WERI-Rb-1 (cell line): ENCODE measurements at regions not wholly inside any gene's neighbourhood (a gene's known extent, or its start where the extent isn't known, plus 50 kb on each side); places are given as distances from the start of the nearest gene placed in this dataset.
A peak's percentile ranks its signal among the peaks of the same experiment; 100 is the strongest.

Source experiments
- DNase-seq: peaks from one replicate; pipeline ENCODE4 v3.0.0-alpha.2; 2020
- H3K27ac ChIP-seq: fragments of 250-450 bp; sonication (Bioruptor Pico); 2 replicates; pipeline ENCODE4 v1.5.1; 2020; ENCODE audit warnings: mild to moderate bottlenecking, moderate library complexity
- H3K27me3 ChIP-seq: fragments of 250-450 bp; sonication (Bioruptor Pico); 2 replicates; pipeline ENCODE4 v1.5.1; 2021; ENCODE audit warnings: mild to moderate bottlenecking, low read depth, moderate library complexity; ENCODE audit not compliant: insufficient read depth, severe bottlenecking
- H3K36me3 ChIP-seq: fragments of 250-450 bp; sonication (Bioruptor Pico); 2 replicates; pipeline ENCODE4 v1.5.1; 2020; ENCODE audit warnings: mild to moderate bottlenecking, moderate library complexity
- H3K4me3 ChIP-seq: 2 replicates; pipeline ENCODE4 v1.5.1; 2011; ENCODE audit warnings: low read depth, mild to moderate bottlenecking, control low read depth, low read length
- H3K9me3 ChIP-seq: fragments of 250-450 bp; sonication (Bioruptor Pico); 2 replicates; pipeline ENCODE4 v1.5.1; 2021; ENCODE audit warnings: mild to moderate bottlenecking, moderate library complexity; ENCODE audit not compliant: severe bottlenecking
- CTCF ChIP-seq: IDR thresholded peaks from 2 replicates; pipeline ENCODE4 v1.5.1; 2011; ENCODE audit warnings: low read depth, mild to moderate bottlenecking, control low read depth, inconsistent platforms, low read length

- Histone ChIP-seq H3K4me3 (no peak overlapping the region), H3K27me3 (no peaks in the 10 kb centered on the region), H3K36me3 (no peaks in the 10 kb centered on the region), H3K27ac (no peak overlapping the region), H3K9me3 (no peaks in the 10 kb centered on the region)
- TF ChIP-seq CTCF, result no peak
- no peak for DNase-seq
Observed at GRCh38 chr6:147972448-147972847, 370.2 kb upstream of the SASH1 start.

- DNase-seq, result peak; percentile 36
- no peak for TF ChIP-seq CTCF
- H3K4me3 ChIP-seq, result no peak overlapping the region
- no peak overlapping the region for H3K27ac ChIP-seq
- no peaks in the 10 kb centered on the region for H3K9me3 ChIP-seq
- no peaks in the 10 kb centered on the region for H3K36me3 ChIP-seq
- no peaks in the 10 kb centered on the region for H3K27me3 ChIP-seq
Observed at GRCh38 chr6:147973806-147974205, 368.8 kb upstream of the SASH1 start.

GRCh38 chr6:147974376-147974775 lies 368.3 kb upstream of the SASH1 start:
- H3K27me3 ChIP-seq, result no peaks in the 10 kb centered on the region
- H3K36me3 ChIP-seq, result no peaks in the 10 kb centered on the region
- no peak for TF ChIP-seq CTCF
- H3K9me3 ChIP-seq, result no peaks in the 10 kb centered on the region
- H3K27ac ChIP-seq, result no peak overlapping the region
- no peak for DNase-seq
- H3K4me3 ChIP-seq, result no peak overlapping the region

GRCh38 chr6:147977851-147978465 lies 364.7 kb upstream of the SASH1 start:
- H3K27me3 ChIP-seq, result no peaks in the 10 kb centered on the region
- no peak overlapping the region for H3K4me3 ChIP-seq
- DNase-seq, result no peak
- TF ChIP-seq CTCF, result no peak
- H3K36me3 ChIP-seq, result no peaks in the 10 kb centered on the region
- H3K27ac ChIP-seq, result no peak overlapping the region
- no peaks in the 10 kb centered on the region for H3K9me3 ChIP-seq

GRCh38 chr6:147979966-147980365 lies 362.7 kb upstream of the SASH1 start:
- H3K9me3 ChIP-seq, result no peaks in the 10 kb centered on the region
- H3K27ac ChIP-seq, result no peak overlapping the region
- DNase-seq, result no peak
- no peaks in the 10 kb centered on the region for H3K27me3 ChIP-seq
- no peak for TF ChIP-seq CTCF
- H3K4me3 ChIP-seq, result no peak overlapping the region
- H3K36me3 ChIP-seq, result no peaks in the 10 kb centered on the region

GRCh38 chr6:147983581-147984366 lies 358.9 kb upstream of the SASH1 start:
- TF ChIP-seq CTCF, result no peak
- Histone ChIP-seq H3K27me3 (no peaks in the 10 kb centered on the region), H3K9me3 (no peaks in the 10 kb centered on the region), H3K27ac (no peak overlapping the region), H3K4me3 (no peak overlapping the region), H3K36me3 (no peaks in the 10 kb centered on the region)
- DNase-seq, result no peak
